Mucosa of descending colon (tissue), 3 donors: ENCODE measurements at regions not wholly inside any gene's neighbourhood (a gene's known extent, or its start where the extent isn't known, plus 50 kb on each side); places are given as distances from the start of the nearest gene placed in this dataset.

Experiments used
- ATAC-seq: fragments of 200-7000 bp; cut with Tn5 transposase; one replicate; pipeline ENCODE4 v1.9.1; 2020; ENCODE audit warnings: mild to moderate bottlenecking, moderate library complexity
- DNase-seq, 3 donors: peaks; one replicate each; pipeline ENCODE4 v3.0.0-alpha.2; 2020
- H3K36me3 ChIP-seq: fragments of 200-600 bp; one replicate; pipeline ENCODE4 v1.8.0; 2021; ENCODE audit warnings: low read depth, mild to moderate bottlenecking
- H3K4me1 ChIP-seq: fragments of 200-600 bp; one replicate; pipeline ENCODE4 v1.8.0; 2021; ENCODE audit warnings: low read depth, mild to moderate bottlenecking
- H3K4me3 ChIP-seq: fragments of 200-600 bp; one replicate; pipeline ENCODE4 v1.8.0; 2021; ENCODE audit warnings: mild to moderate bottlenecking
- H3K9me3 ChIP-seq: fragments of 200-600 bp; one replicate; pipeline ENCODE4 v1.8.0; 2021; ENCODE audit warnings: mild to moderate bottlenecking
- CTCF ChIP-seq: fragments of 200-600 bp; IDR thresholded peaks from one replicate; pipeline ENCODE4 v1.8.0; 2022; ENCODE audit warnings: antibody characterized with exemption, mild to moderate bottlenecking
- intact Hi-C, 2 donors: fragments of 100-400 bp; cut with DNase I in 1 of 2; cut with micrococcal nuclease in 1 of 2; formaldehyde crosslinking; loops; one replicate each; pipeline versions ENCODE4 v1.11.0 to v1.11.1; 2022; cut with DNase I, micrococcal nuclease
- donor health status: DM: no; HTN: no; CAD: no; lungs with moderate emphysema.
- donor health status: DM: no; HTN: no; CAD: no.
- donor health status: DM: no; HTN: yes; CAD: no.

DNA sequence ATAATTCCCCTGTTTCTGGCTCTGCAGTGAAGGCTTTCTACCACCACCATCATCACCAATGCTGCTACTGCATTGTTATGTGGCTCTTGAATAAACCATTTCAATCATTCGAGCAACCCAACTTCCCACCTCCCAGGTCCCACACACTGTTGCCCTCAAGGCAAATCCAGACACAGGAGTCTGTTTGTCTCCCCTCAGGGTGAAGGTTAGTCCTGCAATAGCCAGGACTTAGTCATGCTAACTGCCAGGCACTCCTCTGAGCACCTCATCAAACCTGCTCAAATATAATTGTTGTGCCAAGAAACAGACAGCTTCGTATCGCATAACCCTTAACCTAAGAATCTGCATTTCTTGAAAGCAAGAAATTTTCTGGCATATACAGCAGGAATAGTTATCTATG, 213.2 kb downstream of the KDR start:
- intact Hi-C loops = no loop called here
- Histone ChIP-seq H3K36me3 (no peaks in the 10 kb centered on the region), H3K4me1 (no peaks in the 10 kb centered on the region), H3K9me3 (peaks cover 3% of the 10 kb centered on the region), H3K4me3 (no peak overlapping the region)
- no peak for DNase-seq
- no peak for ATAC-seq
- TF ChIP-seq CTCF = no peak

DNA sequence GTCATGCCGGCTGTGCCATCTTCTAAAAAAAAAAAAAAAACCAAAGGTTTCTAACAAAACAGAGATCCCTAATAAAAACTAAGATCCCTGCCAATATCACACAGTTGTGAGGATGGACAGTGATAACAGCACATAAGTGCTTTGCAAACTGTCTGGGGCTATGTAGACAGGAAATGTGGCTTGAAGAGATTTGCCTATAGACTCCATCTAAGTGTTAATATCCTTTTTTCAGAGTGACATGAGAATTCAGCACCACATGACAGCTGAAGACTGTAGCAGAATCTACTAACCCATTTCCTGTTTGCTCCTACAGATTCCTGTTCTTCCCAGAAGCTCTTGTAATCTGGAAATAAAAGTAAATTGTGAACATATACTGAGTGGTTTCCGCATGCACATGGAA, 215.4 kb downstream of the KDR start:
- no peak for DNase-seq

GRCh38 chr4:54908763-54909162, 216.6 kb downstream of the KDR start:
- no peak for ATAC-seq
- peaks cover 3% of the 10 kb centered on the region for H3K9me3 ChIP-seq
- no peaks in the 10 kb centered on the region for H3K4me1 ChIP-seq
- H3K36me3 ChIP-seq = no peaks in the 10 kb centered on the region
- DNase-seq = no peak
- H3K4me3 ChIP-seq = no peak overlapping the region
- intact Hi-C loops = no loop called here
- no peak for TF ChIP-seq CTCF

More for the DNA sequence above, 215.4 kb downstream of the KDR start:
- ATAC-seq = no peak
- H3K4me1 ChIP-seq = no peaks in the 10 kb centered on the region
- H3K4me3 ChIP-seq = no peak overlapping the region
- intact Hi-C loops = no loop called here
- TF ChIP-seq CTCF = no peak
- H3K9me3 ChIP-seq = peaks cover 3% of the 10 kb centered on the region
- H3K36me3 ChIP-seq = no peaks in the 10 kb centered on the region

GRCh38 chr4:54904953-54905352, 220.4 kb downstream of the KDR start:
- Histone ChIP-seq H3K36me3 (no peaks in the 10 kb centered on the region), H3K4me1 (no peaks in the 10 kb centered on the region), H3K4me3 (no peak overlapping the region), H3K9me3 (peaks cover 3% of the 10 kb centered on the region)
- intact Hi-C loops = no loop called here
- no peak for TF ChIP-seq CTCF
- DNase-seq = no peak
- no peak for ATAC-seq

GRCh38 chr4:54902976-54903375, 222.4 kb downstream of the KDR start:
- ATAC-seq = no peak
- Histone ChIP-seq H3K4me3 (no peak overlapping the region), H3K4me1 (no peaks in the 10 kb centered on the region), H3K36me3 (no peaks in the 10 kb centered on the region), H3K9me3 (peaks cover 3% of the 10 kb centered on the region)
- no peak for DNase-seq
- no peak for TF ChIP-seq CTCF
- intact Hi-C loops = no loop called here

- intact Hi-C loops = no loop called here
- H3K9me3 ChIP-seq = peaks cover under 1% of the 10 kb centered on the region
- H3K4me1 ChIP-seq = no peaks in the 10 kb centered on the region
- H3K4me3 ChIP-seq = no peak overlapping the region
- no peak for DNase-seq
- no peak for ATAC-seq
- H3K36me3 ChIP-seq = no peaks in the 10 kb centered on the region
- TF ChIP-seq CTCF = no peak
Observed at GRCh38 chr4:54902271-54902670, 223.1 kb downstream of the KDR start.
